LNCaP clone FGC (cell line): ENCODE measurements at regions not wholly inside any gene's neighbourhood (a gene's known extent, or its start where the extent isn't known, plus 50 kb on each side); places are given as distances from the start of the nearest gene placed in this dataset.

Experiments
- DNase-seq: peaks from one replicate; pipeline ENCODE4 v3.0.0-alpha.2; 2011; ENCODE audit warnings: low read depth
- H3K4me3 ChIP-seq: 2 replicates; pipeline ENCODE4 v1.5.1; 2011; ENCODE audit warnings: mild to moderate bottlenecking, low read depth, low read length, control low read depth
- TF ChIP-seq, protein P1 (sequence below): IDR thresholded peaks from 2 replicates; pipeline ENCODE4 v1.5.1; 2012; ENCODE audit warnings: mild to moderate bottlenecking; ENCODE audit not compliant: control insufficient read depth, insufficient read depth; ENCODE audit errors: extremely low read depth

DNA sequence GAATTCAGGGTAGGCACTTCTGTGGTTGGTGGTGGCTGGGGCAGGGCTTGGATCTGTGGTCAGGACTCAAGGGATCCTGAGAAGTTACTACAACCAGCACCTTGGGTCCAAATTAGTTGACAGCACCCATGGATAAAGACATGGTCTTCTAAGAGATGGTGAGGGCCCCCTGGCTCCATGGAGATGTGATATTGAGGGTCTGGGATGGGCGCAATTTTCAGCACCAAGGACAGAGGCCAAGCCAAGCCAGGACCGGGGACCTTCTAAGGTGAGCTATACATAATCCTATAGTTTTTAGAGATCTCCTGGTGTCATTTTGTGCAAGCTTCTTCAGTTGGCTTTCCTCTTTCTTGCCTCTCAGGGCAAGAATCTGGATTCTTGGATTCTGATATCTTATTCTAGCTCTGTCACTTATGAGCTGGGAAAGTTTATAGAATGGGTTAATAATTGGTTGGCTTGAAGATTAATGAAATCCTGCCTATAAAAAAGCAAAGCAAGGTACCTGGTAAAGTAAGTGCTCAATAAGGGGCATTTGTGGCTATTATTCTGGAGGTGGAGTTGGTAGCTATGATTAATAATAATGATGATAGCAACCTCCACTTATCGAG lies 130.1 kb upstream of the LHX5 start:
- TF ChIP-seq, protein P1, sequence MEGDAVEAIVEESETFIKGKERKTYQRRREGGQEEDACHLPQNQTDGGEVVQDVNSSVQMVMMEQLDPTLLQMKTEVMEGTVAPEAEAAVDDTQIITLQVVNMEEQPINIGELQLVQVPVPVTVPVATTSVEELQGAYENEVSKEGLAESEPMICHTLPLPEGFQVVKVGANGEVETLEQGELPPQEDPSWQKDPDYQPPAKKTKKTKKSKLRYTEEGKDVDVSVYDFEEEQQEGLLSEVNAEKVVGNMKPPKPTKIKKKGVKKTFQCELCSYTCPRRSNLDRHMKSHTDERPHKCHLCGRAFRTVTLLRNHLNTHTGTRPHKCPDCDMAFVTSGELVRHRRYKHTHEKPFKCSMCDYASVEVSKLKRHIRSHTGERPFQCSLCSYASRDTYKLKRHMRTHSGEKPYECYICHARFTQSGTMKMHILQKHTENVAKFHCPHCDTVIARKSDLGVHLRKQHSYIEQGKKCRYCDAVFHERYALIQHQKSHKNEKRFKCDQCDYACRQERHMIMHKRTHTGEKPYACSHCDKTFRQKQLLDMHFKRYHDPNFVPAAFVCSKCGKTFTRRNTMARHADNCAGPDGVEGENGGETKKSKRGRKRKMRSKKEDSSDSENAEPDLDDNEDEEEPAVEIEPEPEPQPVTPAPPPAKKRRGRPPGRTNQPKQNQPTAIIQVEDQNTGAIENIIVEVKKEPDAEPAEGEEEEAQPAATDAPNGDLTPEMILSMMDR: no peak
- H3K4me3 ChIP-seq: no peak overlapping the region
- DNase-seq: no peak

DNA sequence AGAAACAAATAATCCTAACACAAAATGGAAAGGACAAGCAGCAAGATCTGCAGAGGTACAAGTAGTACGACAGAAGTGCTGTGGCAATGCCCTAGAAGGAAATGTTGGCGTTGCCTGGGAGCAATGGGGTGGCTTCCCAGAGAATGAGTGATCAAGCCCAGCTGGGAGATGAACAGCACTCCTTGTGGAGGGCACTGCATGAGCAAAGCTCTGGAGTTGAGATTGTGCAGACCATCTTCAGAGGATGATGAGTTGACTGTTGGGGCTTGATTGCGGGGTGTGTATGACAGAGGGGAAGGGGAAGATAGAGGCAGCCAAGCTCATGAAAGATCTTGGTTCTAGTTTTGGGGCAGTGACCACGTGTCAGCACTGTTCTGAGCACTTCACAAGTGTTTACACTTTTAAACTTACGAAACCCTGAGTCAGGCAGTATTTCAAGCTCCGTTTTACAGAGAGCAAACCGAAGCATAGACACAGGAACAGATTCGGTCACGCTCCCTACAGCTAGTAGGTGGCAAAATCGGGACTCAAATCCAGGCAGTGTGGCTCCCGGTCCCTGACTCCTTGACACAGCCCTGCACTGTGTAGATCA lies 127.2 kb upstream of the LHX5 start:
- TF ChIP-seq, protein P1: no peak
- H3K4me3 ChIP-seq: no peak overlapping the region
- DNase-seq: no peak

DNA sequence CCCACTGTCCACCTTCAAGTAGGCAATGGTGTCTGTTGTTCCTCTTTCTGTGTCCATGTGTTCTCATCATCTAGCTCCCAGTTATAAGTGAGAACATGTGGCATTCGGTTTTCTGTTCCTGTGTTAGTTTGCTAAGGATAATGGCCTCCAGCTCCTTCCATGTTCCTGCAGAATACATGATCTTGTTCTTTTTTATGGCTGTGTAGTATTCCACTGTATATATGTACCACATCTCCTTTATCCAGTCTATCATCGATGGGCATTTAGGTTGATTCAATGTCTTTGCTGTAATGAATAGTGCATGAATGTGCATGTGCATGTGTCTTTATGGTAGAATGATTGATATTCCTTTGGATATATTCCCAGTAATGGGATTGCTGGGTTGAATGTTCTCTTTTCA lies 123.3 kb upstream of the LHX5 start:
- TF ChIP-seq, protein P1: no peak
- no peak overlapping the region for H3K4me3 ChIP-seq
- no peak for DNase-seq

DNA sequence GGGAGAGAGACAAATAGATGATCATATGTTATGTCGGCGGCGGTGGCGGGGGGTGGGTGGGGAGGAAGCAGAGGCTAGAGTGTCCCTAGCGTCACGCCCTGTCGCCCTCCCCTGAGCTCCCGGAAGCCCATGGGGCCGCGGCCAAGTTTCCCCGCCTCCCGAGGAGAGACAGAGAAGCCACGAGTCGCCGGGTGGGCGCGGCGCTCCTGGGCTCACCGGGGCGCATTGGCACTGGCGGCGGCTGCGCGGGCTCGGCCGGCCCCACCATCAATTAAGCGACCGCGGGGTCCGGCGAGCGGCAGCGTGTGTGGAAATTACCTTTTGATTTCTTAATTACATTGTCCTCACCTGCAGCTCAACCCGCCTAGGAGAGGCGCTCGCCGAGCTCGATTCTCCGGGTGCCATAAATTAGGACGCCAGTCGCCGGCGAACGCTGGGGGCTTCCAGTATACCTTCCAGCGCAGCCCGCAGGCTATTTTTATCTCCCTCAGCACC lies 119.9 kb upstream of the LHX5 start:
- DNase-seq: no peak
- TF ChIP-seq, protein P1: no peak
- H3K4me3 ChIP-seq: no peak overlapping the region

DNA sequence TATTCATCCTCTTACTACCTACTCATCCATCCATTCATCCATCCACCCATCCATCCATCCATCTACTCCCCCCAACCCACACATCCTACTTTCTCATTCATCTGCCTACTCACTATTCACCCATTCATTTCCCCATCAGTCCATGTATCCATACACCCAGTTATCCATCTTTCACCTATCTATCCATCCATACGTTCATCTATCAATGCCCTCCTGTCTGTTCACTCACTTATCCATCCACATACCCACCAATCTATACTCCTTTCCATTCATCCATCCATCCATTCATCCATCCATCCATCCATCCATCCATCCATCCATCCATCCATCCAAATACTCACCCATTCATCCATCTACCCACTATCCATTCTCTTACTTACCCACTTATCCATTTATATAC lies 117.8 kb upstream of the LHX5 start:
- no peak overlapping the region for H3K4me3 ChIP-seq
- TF ChIP-seq, protein P1: no peak
- DNase-seq: no peak

DNA sequence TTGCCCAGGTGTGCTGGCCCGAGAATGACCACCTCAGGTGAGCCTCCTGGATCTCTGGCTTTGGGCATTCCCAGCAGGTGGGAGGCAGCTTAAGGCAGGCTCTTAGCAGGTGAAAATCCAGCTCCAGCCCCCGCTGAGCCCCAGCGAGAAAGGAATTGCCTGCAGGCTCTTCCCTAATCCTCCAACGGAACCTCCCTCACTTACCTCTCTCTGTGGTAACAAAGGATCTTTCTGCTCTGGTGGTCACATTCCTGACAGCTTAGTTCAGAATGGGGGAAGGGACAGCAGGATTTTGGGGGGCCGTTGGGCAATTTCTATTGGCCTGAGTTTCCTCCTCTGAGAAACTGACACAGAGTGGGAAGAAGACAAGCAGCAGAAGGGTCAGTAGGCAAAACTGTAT lies 116.0 kb upstream of the LHX5 start:
- H3K4me3 ChIP-seq: no peak overlapping the region
- no peak for DNase-seq
- TF ChIP-seq, protein P1: no peak

DNA sequence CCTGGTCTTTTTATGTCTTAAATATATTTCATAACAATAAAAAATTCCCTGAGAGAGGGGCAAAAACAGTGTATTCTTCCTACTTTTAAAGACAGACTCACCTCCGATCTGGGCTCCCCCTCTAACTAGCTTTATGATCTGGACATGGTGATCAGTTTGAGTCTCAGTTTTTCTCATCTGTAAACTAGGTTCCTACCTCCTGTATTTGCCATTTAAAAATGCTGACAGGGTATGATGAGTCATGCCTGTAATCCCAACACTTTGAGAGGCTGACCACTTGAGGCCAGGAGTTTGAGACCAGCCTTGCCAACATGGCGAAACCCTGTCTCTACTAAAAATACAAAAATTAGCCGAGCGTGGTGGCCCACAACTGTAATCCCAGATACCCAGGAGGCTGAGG lies 114.8 kb upstream of the LHX5 start:
- TF ChIP-seq, protein P1: no peak
- no peak for DNase-seq

More for the DNA sequence above, 114.8 kb upstream of the LHX5 start:
- H3K4me3 ChIP-seq: no peak overlapping the region
